GM12874 (cell line): ENCODE measurements at regions not wholly inside any gene's neighbourhood (a gene's known extent, or its start where the extent isn't known, plus 50 kb on each side); places are given as distances from the start of the nearest gene placed in this dataset.

Source experiments
- CTCF ChIP-seq: IDR thresholded peaks from 2 replicates; pipeline ENCODE4 v1.5.1; 2011; ENCODE audit warnings: low read depth, mild to moderate bottlenecking, control low read depth, low read length, moderate library complexity; ENCODE audit not compliant: insufficient read depth

GRCh38 chr14:96690713-96691383 lies 106.3 kb upstream of the VRK1 start:
- no peak for TF ChIP-seq CTCF

- TF ChIP-seq CTCF = no peak
Measured at GRCh38 chr14:96693252-96693820, 103.8 kb upstream of the VRK1 start.

- no peak for TF ChIP-seq CTCF
Measured at GRCh38 chr14:96693987-96694386, 103.2 kb upstream of the VRK1 start.

GRCh38 chr14:96698960-96699539 lies 98.1 kb upstream of the VRK1 start:
- TF ChIP-seq CTCF = peak; percentile 55

- no peak for TF ChIP-seq CTCF
Measured at GRCh38 chr14:96699666-96700065, 97.5 kb upstream of the VRK1 start.

- no peak for TF ChIP-seq CTCF
Measured at GRCh38 chr14:96702831-96703230, 94.4 kb upstream of the VRK1 start.

GRCh38 chr14:96705422-96706092 lies 91.6 kb upstream of the VRK1 start:
- no peak for TF ChIP-seq CTCF
